Trophoblast cell (in vitro differentiated cells and primary cell): ENCODE measurements at regions not wholly inside any gene's neighbourhood (a gene's known extent, or its start where the extent isn't known, plus 50 kb on each side); places are given as distances from the start of the nearest gene placed in this dataset.

Experiments used
- DNase-seq, 2 donors: peaks; one replicate each; pipeline ENCODE4 v3.0.0-alpha.2; 2016
- H2AFZ ChIP-seq: 2 replicates; pipeline ENCODE4 v1.6.1; 2013; ENCODE audit warnings: low read length, moderate library complexity, mild to moderate bottlenecking; ENCODE audit not compliant: insufficient read depth, poor library complexity
- H2AK5ac ChIP-seq: 2 replicates; pipeline ENCODE4 v1.6.1; 2013; ENCODE audit warnings: mild to moderate bottlenecking, low read length
- H2BK120ac ChIP-seq: 2 replicates; pipeline ENCODE4 v1.6.1; 2013; ENCODE audit warnings: low read length, mild to moderate bottlenecking, moderate library complexity; ENCODE audit not compliant: insufficient read depth, poor library complexity
- H2BK12ac ChIP-seq: 2 replicates; pipeline ENCODE4 v1.6.1; 2013; ENCODE audit warnings: mild to moderate bottlenecking, low read length, moderate library complexity
- H2BK5ac ChIP-seq: 2 replicates; pipeline ENCODE4 v1.6.1; 2013; ENCODE audit warnings: low read length, low read depth, moderate library complexity, mild to moderate bottlenecking; ENCODE audit not compliant: poor library complexity
- H3K14ac ChIP-seq: 2 replicates; pipeline ENCODE4 v1.6.1; 2013; ENCODE audit warnings: mild to moderate bottlenecking, low read length
- H3K18ac ChIP-seq: 2 replicates; pipeline ENCODE4 v1.6.1; 2013; ENCODE audit warnings: mild to moderate bottlenecking, low read length
- H3K23ac ChIP-seq: 2 replicates; pipeline ENCODE4 v1.6.1; 2013; ENCODE audit warnings: low read length
- H3K27ac ChIP-seq: 2 replicates; pipeline ENCODE4 v1.5.1; 2013; ENCODE audit warnings: low read depth, mild to moderate bottlenecking, inconsistent platforms, low read length, moderate library complexity
- H3K27me3 ChIP-seq: 2 replicates; pipeline ENCODE4 v1.6.1; 2013; ENCODE audit warnings: inconsistent platforms, mild to moderate bottlenecking, low read length, moderate library complexity; ENCODE audit not compliant: insufficient read depth
- H3K36me3 ChIP-seq, 2 experiments: 1 replicate in 1 of 2; 2 replicates in 1 of 2; pipeline ENCODE4 v1.6.1; 2013; ENCODE audit warnings: low read length in 2 of 2, mild to moderate bottlenecking in 2 of 2, moderate library complexity in 1 of 2; ENCODE audit not compliant: insufficient read depth in 2 of 2, control insufficient read depth in 1 of 2
- H3K4ac ChIP-seq: 2 replicates; pipeline ENCODE4 v1.6.1; 2013; ENCODE audit warnings: low read depth, mild to moderate bottlenecking, low read length, moderate library complexity
- H3K4me1 ChIP-seq, 2 experiments: 1 replicate in 1 of 2; 2 replicates in 1 of 2; pipeline ENCODE4 v1.6.1; 2013; ENCODE audit warnings: low read length in 2 of 2, mild to moderate bottlenecking in 2 of 2, moderate library complexity in 1 of 2; ENCODE audit not compliant: insufficient read depth in 2 of 2, control insufficient read depth in 1 of 2
- H3K4me2 ChIP-seq: 2 replicates; pipeline ENCODE4 v1.6.1; 2013; ENCODE audit warnings: inconsistent platforms, mild to moderate bottlenecking, low read length, moderate library complexity
- H3K4me3 ChIP-seq: 2 replicates; pipeline ENCODE4 v1.5.1; 2013; ENCODE audit warnings: mild to moderate bottlenecking, low read depth, low read length, inconsistent platforms
- H3K79me1 ChIP-seq: one replicate; pipeline ENCODE4 v1.6.1; 2013; ENCODE audit warnings: low read length
- H3K79me2 ChIP-seq: 2 replicates; pipeline ENCODE4 v1.6.1; 2013; ENCODE audit warnings: low read length, mild to moderate bottlenecking; ENCODE audit not compliant: control insufficient read depth, insufficient read depth, poor library complexity
- H3K9ac ChIP-seq: 2 replicates; pipeline ENCODE4 v1.6.1; 2013; ENCODE audit warnings: mild to moderate bottlenecking, low read length
- H3K9me3 ChIP-seq: 2 replicates; pipeline ENCODE4 v1.6.1; 2013; ENCODE audit warnings: low read depth, mild to moderate bottlenecking, control low read depth, inconsistent platforms, low read length; ENCODE audit not compliant: insufficient read depth
- H4K12ac ChIP-seq: 2 replicates; pipeline ENCODE4 v1.6.1; 2013; ENCODE audit warnings: low read depth, mild to moderate bottlenecking, low read length, moderate library complexity
- H4K8ac ChIP-seq: 2 replicates; pipeline ENCODE4 v1.6.1; 2013; ENCODE audit warnings: low read depth, mild to moderate bottlenecking, low read length, moderate library complexity
- H4K91ac ChIP-seq: one replicate; pipeline ENCODE4 v1.6.1; 2013; ENCODE audit warnings: low read depth, mild to moderate bottlenecking, low read length, moderate library complexity
- WGBS: extraction: QIAGEN DNeasy Blood & Tissue Kit; methylation state at CpG from one replicate; pipeline ENCODE4 v1.1.7; 2013; ENCODE audit warnings: missing lambda C conversion rate; ENCODE audit not compliant: insufficient read length, insufficient coverage; ENCODE audit errors: extremely low coverage; 5-methylcytosine and 5-hydroxymethylcytosine counted together

DNA sequence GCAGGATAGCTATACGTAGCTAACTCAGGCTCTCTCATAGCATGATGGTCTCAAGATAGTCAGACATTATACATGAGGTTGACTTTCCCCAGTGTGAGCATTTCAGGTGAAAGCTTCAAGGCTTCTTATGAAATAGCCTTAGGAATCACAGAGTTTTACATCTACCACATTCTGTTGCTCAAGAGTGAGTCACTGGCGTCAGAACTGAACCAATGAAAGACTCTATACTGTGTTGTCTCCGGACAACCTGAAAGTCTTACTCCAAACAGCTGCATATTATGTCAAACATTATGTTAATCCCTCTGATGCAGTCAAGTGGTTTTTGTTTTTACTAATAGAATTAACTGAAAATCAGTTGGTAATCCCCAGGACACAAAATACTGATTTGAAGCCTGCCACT lies 79.8 kb upstream of the TRDN start:
- Histone ChIP-seq H3K4ac (no peak overlapping the region), H2AFZ (no peak overlapping the region), H3K23ac (no peak overlapping the region), H3K4me3 (no peak overlapping the region), H3K18ac (no peak overlapping the region), H3K14ac (no peak overlapping the region), H2BK12ac (no peak overlapping the region), H3K4me1 (no peaks in the 10 kb centered on the region), H3K4me2 (no peak overlapping the region), H4K12ac (no peak overlapping the region), H3K27ac (no peak overlapping the region), H2BK120ac (no peak overlapping the region), H3K9me3 (no peaks in the 10 kb centered on the region), H3K27me3 (no peaks in the 10 kb centered on the region), H2BK5ac (no peak overlapping the region), H3K36me3 (no peaks in the 10 kb centered on the region), H4K8ac (no peak overlapping the region), H3K9ac (no peak overlapping the region), H2AK5ac (no peak overlapping the region), H3K79me2 (no peaks in the 10 kb centered on the region), H3K79me1 (no peaks in the 10 kb centered on the region), H4K91ac (no peak overlapping the region)
- no CpG with 5 or more reads among the region's 3 CpGs for WGBS
- DNase-seq: peak in 1 of 2 donors; percentile 38

DNA sequence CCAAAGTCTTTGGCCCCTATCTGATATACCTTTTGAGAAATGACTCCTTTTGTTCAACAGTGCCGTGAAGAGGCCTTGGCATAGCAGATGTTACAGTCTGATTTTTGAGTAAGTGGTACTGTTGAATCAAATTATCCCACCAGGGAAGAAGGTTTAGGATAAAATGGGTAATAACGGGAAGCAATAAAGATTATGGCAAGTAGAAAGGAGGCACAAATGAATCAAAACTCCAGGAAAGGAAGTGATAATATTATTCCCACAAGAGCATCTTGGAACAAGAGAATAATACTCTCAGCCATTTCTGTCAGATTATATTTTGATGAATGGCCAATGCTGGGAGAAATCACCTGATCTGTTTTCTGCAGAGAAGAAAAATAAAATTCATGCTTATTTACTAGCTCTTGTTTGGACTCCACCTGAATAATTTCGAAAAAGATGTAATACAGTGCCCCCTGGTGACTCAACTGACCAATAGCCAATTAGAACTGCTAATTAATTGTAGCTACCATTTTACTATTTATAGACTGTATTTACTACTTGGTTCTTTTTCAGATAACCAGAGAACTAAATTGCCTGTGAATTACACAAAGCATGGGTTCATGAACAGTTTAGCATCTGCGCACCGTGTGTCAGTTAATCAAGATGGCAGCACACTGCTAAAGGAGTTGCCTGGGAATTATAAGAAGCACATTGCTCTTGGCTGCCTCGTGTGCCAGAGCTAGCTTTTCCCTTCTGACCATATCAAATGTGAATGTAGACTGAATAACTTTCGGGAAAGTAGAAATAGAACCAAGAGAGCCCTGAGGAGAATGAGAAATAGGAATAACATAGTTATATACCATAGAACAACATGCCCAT lies 78.5 kb upstream of the TRDN start:
- Histone ChIP-seq H2BK120ac (no peak overlapping the region), H3K27me3 (no peaks in the 10 kb centered on the region), H4K91ac (no peak overlapping the region), H3K9me3 (no peaks in the 10 kb centered on the region), H3K9ac (no peak overlapping the region), H3K36me3 (no peaks in the 10 kb centered on the region), H3K79me2 (no peaks in the 10 kb centered on the region), H2AFZ (no peak overlapping the region), H3K79me1 (no peaks in the 10 kb centered on the region), H2AK5ac (no peak overlapping the region), H3K27ac (no peak overlapping the region), H3K23ac (no peak overlapping the region), H2BK12ac (no peak overlapping the region), H4K8ac (no peak overlapping the region), H3K4me2 (no peak overlapping the region), H3K4me1 (no peaks in the 10 kb centered on the region), H3K4me3 (no peak overlapping the region), H3K4ac (no peak overlapping the region), H3K14ac (no peak overlapping the region), H2BK5ac (no peak overlapping the region), H4K12ac (no peak overlapping the region), H3K18ac (no peak overlapping the region)
- no CpG with 5 or more reads among the region's 7 CpGs for WGBS
- DNase-seq: peak; percentile 11 to 60

DNA sequence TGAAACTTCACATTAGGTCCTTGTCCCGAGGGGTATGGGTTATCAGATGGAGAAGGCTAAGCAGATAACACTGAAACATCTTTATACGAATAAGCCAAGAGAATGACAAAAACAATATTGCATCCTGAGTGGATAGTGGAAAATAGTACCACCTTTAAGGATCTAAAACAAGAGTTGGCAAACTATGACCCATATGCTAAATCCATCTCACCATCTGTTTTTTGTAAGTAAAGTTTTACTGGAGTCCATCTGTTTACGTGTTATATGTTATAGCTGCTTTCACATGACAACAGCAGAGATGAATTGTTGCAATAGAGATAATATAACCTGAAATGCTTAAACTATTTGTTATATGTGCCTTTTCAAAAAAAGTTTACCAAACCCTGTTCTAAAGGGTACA lies 76.1 kb upstream of the TRDN start:
- no peak overlapping the region for H4K91ac ChIP-seq
- H3K36me3 ChIP-seq: no peaks in the 10 kb centered on the region
- H3K14ac ChIP-seq: no peak overlapping the region
- no CpG with 5 or more reads among the region's 3 CpGs for WGBS
- H3K4me1 ChIP-seq: no peaks in the 10 kb centered on the region
- no peaks in the 10 kb centered on the region for H3K79me1 ChIP-seq
- H3K4ac ChIP-seq: no peak overlapping the region
- no peak overlapping the region for H3K27ac ChIP-seq
- H4K8ac ChIP-seq: no peak overlapping the region
- no peak overlapping the region for H3K9ac ChIP-seq
- no peak overlapping the region for H2BK5ac ChIP-seq
- no peak overlapping the region for H3K23ac ChIP-seq
- no peaks in the 10 kb centered on the region for H3K27me3 ChIP-seq
- no peaks in the 10 kb centered on the region for H3K9me3 ChIP-seq
- no peak overlapping the region for H3K18ac ChIP-seq
- H2BK12ac ChIP-seq: no peak overlapping the region
- no peak overlapping the region for H2AK5ac ChIP-seq
- no peak overlapping the region for H3K4me3 ChIP-seq
- DNase-seq: no peak
- H2BK120ac ChIP-seq: no peak overlapping the region
- no peak overlapping the region for H3K4me2 ChIP-seq
- no peaks in the 10 kb centered on the region for H3K79me2 ChIP-seq
- H4K12ac ChIP-seq: no peak overlapping the region
- H2AFZ ChIP-seq: no peak overlapping the region

DNA sequence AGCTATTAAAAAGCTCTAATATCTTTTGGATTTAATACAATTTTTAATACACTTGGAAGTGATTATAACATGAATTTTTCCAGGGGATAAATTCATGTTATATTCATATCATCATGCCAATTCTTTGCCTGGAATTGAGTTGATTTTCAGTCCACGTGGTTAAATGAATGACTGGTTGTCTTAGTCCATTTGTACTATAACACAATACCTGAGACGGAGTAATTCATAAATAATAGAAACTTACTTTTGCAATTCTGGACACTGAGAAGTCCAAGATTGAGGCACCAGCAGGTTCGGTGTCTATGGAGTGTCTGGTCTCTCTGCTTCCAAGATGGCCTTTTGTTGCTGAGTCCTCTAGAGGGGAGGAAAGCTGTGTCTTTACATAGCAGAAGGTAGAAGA lies 66.2 kb upstream of the TRDN start:
- H3K27me3 ChIP-seq: no peaks in the 10 kb centered on the region
- H3K4me2 ChIP-seq: no peak overlapping the region
- no peak overlapping the region for H3K23ac ChIP-seq
- DNase-seq: no peak
- H3K4ac ChIP-seq: no peak overlapping the region
- no peaks in the 10 kb centered on the region for H3K79me1 ChIP-seq
- H3K18ac ChIP-seq: no peak overlapping the region
- no peak overlapping the region for H2BK120ac ChIP-seq
- no peaks in the 10 kb centered on the region for H3K9me3 ChIP-seq
- no peaks in the 10 kb centered on the region for H3K79me2 ChIP-seq
- H3K4me1 ChIP-seq: peaks cover 3% of the 10 kb centered on the region in 2 experiments
- no peaks in the 10 kb centered on the region for H3K36me3 ChIP-seq
- H3K4me3 ChIP-seq: no peak overlapping the region
- H4K12ac ChIP-seq: no peak overlapping the region
- H2AK5ac ChIP-seq: no peak overlapping the region
- no peak overlapping the region for H4K8ac ChIP-seq
- no peak overlapping the region for H2AFZ ChIP-seq
- H3K9ac ChIP-seq: no peak overlapping the region
- no peak overlapping the region for H2BK5ac ChIP-seq
- H3K27ac ChIP-seq: no peak overlapping the region
- H3K14ac ChIP-seq: no peak overlapping the region
- H2BK12ac ChIP-seq: no peak overlapping the region
- H4K91ac ChIP-seq: no peak overlapping the region
- no CpG with 5 or more reads among the region's 3 CpGs for WGBS
